ENCODE measurements at regions not wholly inside any gene's neighbourhood (a gene's known extent, or its start where the extent isn't known, plus 50 kb on each side); places are given as distances from the start of the nearest gene placed in this dataset.

GRCh38 chr12:18206198-18206597 lies 55.1 kb upstream of the PIK3C2G start:
- no peak for DNase-seq (ENCODE audit: low spot score)
- no peaks in the 10 kb centered on the region for H3K9me3 ChIP-seq (ENCODE audit: low read length)
- ChIA-PET POLR2A (no interaction called here), CTCF (ENCODE audit: low intra/inter-chr PET ratio, low total read pairs) (no interaction called here)
- H3K36me3 ChIP-seq (replicated peaks in 1 of 2; ENCODE audit: control insufficient read depth in 1 of 2, insufficient read depth in 2 of 2, low read length in 2 of 2) = no peaks in the 10 kb centered on the region
- in situ Hi-C loops (cut with HindIII; ENCODE audit: extremely low pct_ligation_motif_present, low pct_unique_long_range_greater_than_20kb) = no loop called here
- intact Hi-C loops (cut with micrococcal nuclease; ENCODE audit: unreplicated experiment) = no loop called here
- no peak overlapping the region for H2AFZ ChIP-seq (ENCODE audit: low read length)
- H3K4me1 ChIP-seq (ENCODE audit: insufficient read depth, low read length) = no peaks in the 10 kb centered on the region
- no peaks in the 10 kb centered on the region for H3K79me2 ChIP-seq (ENCODE audit: insufficient read depth, low read length)
- H4K20me1 ChIP-seq (ENCODE audit: insufficient read depth, low read length) = no peaks in the 10 kb centered on the region
- H3K4me3 ChIP-seq (replicated peaks in 1 of 3; ENCODE audit: insufficient read depth in 1 of 3, low read depth in 2 of 3, low read length in 3 of 3) = no peak overlapping the region
- no peak for ATAC-seq
- FAIRE-seq = no peak
- no peak overlapping the region for H3K4me2 ChIP-seq (ENCODE audit: low read depth, low read length)
- no TSS peak for BruUV-seq (replicated peaks)
- no peaks in the 10 kb centered on the region for H3K27me3 ChIP-seq (ENCODE audit: control insufficient read depth in 1 of 2, insufficient read depth in 2 of 2, low read length in 2 of 2)
- 41% methylated on average over 13 of the region's 13 CpGs for WGBS (ENCODE audit: low lambda C conversion rate)
- no peak overlapping the region for H3K9ac ChIP-seq (ENCODE audit: insufficient read depth, low read depth, low read length)
- no peak overlapping the region for H3K27ac ChIP-seq (ENCODE audit: extremely low read length, insufficient read depth, low read length)
- no peak for TF ChIP-seq SNAPC4 (CRISPR knock-in tag; IDR thresholded peaks at IDR 0.05)
- no peak for TF ChIP-seq PAF1 (CRISPR knock-in tag; IDR thresholded peaks at IDR 0.05)
- TF ChIP-seq, protein P1, sequence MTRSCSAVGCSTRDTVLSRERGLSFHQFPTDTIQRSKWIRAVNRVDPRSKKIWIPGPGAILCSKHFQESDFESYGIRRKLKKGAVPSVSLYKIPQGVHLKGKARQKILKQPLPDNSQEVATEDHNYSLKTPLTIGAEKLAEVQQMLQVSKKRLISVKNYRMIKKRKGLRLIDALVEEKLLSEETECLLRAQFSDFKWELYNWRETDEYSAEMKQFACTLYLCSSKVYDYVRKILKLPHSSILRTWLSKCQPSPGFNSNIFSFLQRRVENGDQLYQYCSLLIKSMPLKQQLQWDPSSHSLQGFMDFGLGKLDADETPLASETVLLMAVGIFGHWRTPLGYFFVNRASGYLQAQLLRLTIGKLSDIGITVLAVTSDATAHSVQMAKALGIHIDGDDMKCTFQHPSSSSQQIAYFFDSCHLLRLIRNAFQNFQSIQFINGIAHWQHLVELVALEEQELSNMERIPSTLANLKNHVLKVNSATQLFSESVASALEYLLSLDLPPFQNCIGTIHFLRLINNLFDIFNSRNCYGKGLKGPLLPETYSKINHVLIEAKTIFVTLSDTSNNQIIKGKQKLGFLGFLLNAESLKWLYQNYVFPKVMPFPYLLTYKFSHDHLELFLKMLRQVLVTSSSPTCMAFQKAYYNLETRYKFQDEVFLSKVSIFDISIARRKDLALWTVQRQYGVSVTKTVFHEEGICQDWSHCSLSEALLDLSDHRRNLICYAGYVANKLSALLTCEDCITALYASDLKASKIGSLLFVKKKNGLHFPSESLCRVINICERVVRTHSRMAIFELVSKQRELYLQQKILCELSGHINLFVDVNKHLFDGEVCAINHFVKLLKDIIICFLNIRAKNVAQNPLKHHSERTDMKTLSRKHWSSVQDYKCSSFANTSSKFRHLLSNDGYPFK (CRISPR knock-in tag; IDR thresholded peaks at IDR 0.05; ENCODE audit: borderline replicate concordance) = no peak
- no peak for TF ChIP-seq TP53 (CRISPR knock-in tag; conservative IDR thresholded peaks at IDR 0.05)
- no peak for TF ChIP-seq ZNF766 (CRISPR knock-in tag; IDR thresholded peaks at IDR 0.05; ENCODE audit: borderline replicate concordance)
- no peak for TF ChIP-seq PRPF4 (IDR thresholded peaks at IDR 0.05; ENCODE audit: low read depth, low read length, poor library complexity, severe bottlenecking)
- no peak for TF ChIP-seq E2F1 (CRISPR knock-in tag; IDR thresholded peaks at IDR 0.05)
- no peak for TF ChIP-seq ZNF737 (CRISPR knock-in tag; IDR thresholded peaks at IDR 0.05; ENCODE audit: borderline replicate concordance)
- TF ChIP-seq KLF16 (CRISPR knock-in tag; IDR thresholded peaks at IDR 0.05) = no peak
- no peak for TF ChIP-seq ZNF556 (CRISPR knock-in tag; IDR thresholded peaks at IDR 0.05; ENCODE audit: borderline replicate concordance)
- no peak for TF ChIP-seq ZNF713 (CRISPR knock-in tag; IDR thresholded peaks at IDR 0.05)
- TF ChIP-seq RFX1 (IDR thresholded peaks at IDR 0.05) = no peak
- TF ChIP-seq, protein P2, sequence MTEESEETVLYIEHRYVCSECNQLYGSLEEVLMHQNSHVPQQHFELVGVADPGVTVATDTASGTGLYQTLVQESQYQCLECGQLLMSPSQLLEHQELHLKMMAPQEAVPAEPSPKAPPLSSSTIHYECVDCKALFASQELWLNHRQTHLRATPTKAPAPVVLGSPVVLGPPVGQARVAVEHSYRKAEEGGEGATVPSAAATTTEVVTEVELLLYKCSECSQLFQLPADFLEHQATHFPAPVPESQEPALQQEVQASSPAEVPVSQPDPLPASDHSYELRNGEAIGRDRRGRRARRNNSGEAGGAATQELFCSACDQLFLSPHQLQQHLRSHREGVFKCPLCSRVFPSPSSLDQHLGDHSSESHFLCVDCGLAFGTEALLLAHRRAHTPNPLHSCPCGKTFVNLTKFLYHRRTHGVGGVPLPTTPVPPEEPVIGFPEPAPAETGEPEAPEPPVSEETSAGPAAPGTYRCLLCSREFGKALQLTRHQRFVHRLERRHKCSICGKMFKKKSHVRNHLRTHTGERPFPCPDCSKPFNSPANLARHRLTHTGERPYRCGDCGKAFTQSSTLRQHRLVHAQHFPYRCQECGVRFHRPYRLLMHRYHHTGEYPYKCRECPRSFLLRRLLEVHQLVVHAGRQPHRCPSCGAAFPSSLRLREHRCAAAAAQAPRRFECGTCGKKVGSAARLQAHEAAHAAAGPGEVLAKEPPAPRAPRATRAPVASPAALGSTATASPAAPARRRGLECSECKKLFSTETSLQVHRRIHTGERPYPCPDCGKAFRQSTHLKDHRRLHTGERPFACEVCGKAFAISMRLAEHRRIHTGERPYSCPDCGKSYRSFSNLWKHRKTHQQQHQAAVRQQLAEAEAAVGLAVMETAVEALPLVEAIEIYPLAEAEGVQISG (CRISPR knock-in tag; IDR thresholded peaks at IDR 0.05) = no peak
- no peak for TF ChIP-seq CBFB (CRISPR knock-in tag; IDR thresholded peaks at IDR 0.05)

All from HepG2 (cell line).